Astrocyte of the cerebellum (primary cell): ENCODE measurements at regions not wholly inside any gene's neighbourhood (a gene's known extent, or its start where the extent isn't known, plus 50 kb on each side); places are given as distances from the start of the nearest gene placed in this dataset.
"Not testable (repeated sequence)": the region's sequence is repeated elsewhere in the genome, so short reads cannot be mapped to it uniquely, and the experiment has no call there.

Source experiments
- DNase-seq: peaks from one replicate; pipeline ENCODE4 v3.0.0-alpha.2; 2011; ENCODE audit warnings: low read depth
- H3K4me3 ChIP-seq: 2 replicates; pipeline ENCODE4 v1.5.1; 2011; ENCODE audit warnings: mild to moderate bottlenecking, low read depth, low read length, moderate library complexity
- in situ Hi-C: cut with HindIII; loops from 2 replicates; pipeline ENCODE4 v1.10.0; 2017; ENCODE audit warnings: low sequenced_read_pairs
- TF ChIP-seq, protein P1 (sequence below): IDR thresholded peaks from 2 replicates; pipeline ENCODE4 v1.5.1; 2012; ENCODE audit warnings: low read length, low read depth, moderate library complexity, mild to moderate bottlenecking; ENCODE audit errors: missing control alignments

DNA sequence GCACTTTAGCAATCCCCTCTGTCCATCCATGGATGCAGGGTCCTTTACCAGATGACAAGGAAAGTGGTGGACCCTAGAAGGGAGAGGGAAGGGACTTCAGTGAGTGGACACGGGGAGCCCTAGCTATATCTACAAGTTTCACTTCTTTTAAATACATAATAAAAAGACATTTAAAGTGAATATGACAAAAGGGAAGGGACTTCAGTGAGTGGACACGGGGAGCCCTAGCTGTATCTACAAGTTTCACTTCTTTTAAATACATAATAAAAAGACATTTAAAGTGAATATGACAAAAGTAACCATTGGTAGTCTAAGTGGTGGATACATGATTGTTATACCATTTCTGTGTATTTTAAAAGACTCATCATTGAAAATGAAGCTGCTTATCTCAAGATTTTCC is 81.9 kb upstream of the HES1 start:
- TF ChIP-seq, protein P1, sequence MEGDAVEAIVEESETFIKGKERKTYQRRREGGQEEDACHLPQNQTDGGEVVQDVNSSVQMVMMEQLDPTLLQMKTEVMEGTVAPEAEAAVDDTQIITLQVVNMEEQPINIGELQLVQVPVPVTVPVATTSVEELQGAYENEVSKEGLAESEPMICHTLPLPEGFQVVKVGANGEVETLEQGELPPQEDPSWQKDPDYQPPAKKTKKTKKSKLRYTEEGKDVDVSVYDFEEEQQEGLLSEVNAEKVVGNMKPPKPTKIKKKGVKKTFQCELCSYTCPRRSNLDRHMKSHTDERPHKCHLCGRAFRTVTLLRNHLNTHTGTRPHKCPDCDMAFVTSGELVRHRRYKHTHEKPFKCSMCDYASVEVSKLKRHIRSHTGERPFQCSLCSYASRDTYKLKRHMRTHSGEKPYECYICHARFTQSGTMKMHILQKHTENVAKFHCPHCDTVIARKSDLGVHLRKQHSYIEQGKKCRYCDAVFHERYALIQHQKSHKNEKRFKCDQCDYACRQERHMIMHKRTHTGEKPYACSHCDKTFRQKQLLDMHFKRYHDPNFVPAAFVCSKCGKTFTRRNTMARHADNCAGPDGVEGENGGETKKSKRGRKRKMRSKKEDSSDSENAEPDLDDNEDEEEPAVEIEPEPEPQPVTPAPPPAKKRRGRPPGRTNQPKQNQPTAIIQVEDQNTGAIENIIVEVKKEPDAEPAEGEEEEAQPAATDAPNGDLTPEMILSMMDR, result no peak
- DNase-seq, result no peak
- in situ Hi-C loops, result no loop called here
- H3K4me3 ChIP-seq, result no peak overlapping the region

DNA sequence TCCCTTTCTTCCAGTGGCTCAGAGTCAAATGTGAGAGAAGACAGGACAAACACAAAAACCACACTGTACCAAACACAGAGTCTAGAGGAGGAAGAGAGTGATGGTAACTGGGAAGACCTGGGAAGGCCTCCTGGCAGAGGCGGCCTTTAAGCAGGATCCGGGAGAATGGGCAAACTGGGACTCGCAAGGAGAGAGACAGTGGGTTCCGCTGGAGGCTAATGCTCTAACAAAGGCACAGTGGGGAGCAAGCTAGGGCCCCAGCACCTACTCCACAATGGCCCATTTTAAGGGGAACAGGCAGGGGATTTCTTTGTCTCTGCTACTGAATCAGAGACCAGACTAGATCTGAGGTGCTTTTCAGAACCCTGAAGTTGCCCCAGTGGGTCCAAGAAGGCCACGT is 81.4 kb upstream of the HES1 start:
- H3K4me3 ChIP-seq, result no peak overlapping the region
- in situ Hi-C loops, result no loop called here
- TF ChIP-seq, protein P1, result no peak
- DNase-seq, result no peak

DNA sequence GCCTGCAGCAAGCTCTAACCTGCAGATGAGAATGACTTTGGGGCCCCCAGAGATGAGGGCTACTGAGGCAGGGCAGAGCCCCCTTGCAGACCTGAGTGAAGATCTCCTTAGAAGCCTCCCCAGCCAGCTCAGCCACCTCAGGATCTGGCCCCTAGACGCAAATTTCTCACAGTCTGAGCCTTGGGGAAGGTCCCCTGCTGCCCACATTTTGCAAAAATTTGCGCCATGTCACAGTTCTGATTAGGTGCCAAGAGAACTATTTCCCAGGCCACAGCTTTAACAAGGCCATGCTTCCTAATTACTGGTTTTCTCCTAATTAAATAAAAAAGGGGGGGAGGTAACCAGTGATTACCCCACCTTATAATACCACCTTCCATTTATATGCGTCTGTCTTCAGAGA is 81.0 kb upstream of the HES1 start:
- in situ Hi-C loops, result no loop called here
- no peak overlapping the region for H3K4me3 ChIP-seq
- DNase-seq, result no peak
- TF ChIP-seq, protein P1, result no peak

DNA sequence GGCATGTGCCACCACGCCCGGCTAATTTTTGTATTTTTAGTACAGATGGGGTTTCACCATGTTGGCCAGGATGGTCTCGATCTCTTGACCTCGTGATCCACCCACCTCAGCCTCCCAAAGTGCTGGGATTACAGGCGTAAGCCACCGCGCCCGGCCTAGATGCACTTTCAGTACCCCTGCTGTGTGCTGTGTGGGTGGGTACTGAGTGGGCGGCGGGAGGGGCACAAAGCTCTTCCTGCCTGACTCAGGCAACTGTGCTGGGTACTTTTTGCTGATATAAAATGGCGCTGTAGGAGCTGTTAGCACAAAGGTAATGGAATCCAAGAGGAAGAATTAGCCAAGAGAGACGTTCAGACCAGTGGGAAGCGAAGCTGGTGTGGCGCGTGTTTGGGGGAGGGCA is 79.6 kb upstream of the HES1 start:
- in situ Hi-C loops, H3K4me3 ChIP-seq, DNase-seq: not testable (repeated sequence)

DNA sequence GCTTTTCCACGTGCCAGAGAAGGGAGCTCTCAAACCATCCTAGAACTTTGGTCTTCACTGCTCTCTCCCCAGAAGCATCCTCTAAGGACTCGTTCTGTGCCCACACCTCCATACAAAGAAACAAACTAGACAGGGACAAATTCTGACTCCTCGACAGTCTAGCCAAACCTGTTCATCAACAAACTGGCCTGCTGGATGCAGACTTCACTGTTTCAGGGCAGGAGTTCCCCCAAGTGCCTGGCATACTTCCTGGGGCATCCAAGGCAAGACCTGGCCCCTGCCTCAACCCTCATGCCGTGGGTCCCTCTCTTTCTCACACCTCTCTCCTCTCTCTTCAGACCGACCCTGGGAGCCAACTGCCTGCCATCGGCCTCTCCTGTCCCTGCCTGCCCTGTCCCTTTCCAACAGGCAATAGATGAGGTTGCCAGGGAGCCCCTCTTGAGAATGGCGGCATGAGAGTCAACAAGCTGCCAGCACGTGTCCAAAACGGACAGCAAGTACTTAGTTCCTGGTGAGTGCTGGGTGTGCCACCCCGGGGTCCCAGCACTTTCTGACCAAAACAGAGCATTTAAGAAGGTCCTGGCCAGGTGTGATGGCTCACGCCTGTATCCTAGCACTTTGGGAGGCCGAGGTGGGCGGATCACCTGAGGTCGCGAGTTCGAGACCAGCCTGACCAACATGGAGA is 79.1 kb upstream of the HES1 start:
- in situ Hi-C loops, result no loop called here
- DNase-seq, result no peak
- no peak overlapping the region for H3K4me3 ChIP-seq
- TF ChIP-seq, protein P1, result no peak

DNA sequence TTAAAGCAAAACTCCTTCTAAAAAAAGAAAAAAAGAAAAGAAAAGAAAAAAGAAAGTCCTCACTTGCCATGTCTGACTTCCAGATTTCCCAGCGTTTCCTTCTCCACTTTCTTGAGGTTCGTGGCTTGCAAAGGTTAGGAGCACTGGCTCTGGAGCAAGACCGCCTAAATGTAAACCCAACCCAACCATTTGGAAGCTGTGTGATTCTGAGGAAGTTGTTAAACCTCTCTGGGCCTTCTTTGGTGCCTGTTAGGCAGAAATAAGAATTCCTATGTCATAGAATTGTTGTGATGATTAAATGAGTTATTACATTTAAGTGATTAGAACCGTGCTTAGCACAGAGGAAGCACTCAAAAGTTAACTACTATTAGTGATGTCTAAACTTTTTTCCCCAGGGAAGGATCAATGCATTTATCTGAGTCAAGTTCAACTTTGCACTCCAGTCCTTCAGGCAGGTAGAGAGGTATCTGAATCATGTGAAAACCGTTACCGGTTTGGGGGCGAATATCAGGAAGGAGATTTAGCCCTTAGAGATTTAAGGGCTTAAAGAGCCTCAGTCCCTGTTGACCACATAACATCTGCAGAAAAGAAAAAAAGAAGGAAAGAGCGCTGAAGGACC is 78.3 kb upstream of the HES1 start:
- TF ChIP-seq, protein P1, result no peak
- no peak overlapping the region for H3K4me3 ChIP-seq
- in situ Hi-C loops, result no loop called here
- DNase-seq, result no peak

DNA sequence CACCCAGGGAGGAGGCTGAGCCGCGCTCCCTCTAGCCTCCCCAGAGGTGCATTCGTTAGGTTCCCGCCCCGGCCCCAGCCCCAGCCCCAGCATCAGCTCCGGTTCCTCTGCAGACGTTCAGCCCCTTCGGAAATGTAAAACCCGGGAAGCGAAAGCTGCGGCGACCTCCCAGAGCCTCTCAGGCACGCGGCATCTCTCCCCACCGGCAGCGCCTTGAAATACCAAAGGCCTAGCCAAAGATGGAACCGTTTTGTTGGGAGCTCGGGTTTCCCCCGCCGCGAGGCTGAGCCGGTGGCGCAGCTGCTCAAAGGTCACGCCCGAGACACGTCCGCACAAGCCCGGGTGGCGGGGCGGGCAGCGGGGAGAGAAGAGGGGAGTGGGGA is 77.8 kb upstream of the HES1 start:
- peak; percentile 63 for DNase-seq
- in situ Hi-C loops, result no loop called here
- TF ChIP-seq, protein P1, result no peak
- no peak overlapping the region for H3K4me3 ChIP-seq
